ENCODE measurements at regions not wholly inside any gene's neighbourhood (a gene's known extent, or its start where the extent isn't known, plus 50 kb on each side); places are given as distances from the start of the nearest gene placed in this dataset.
A peak's percentile ranks its signal among the peaks of the same experiment; 100 is the strongest.

DNA sequence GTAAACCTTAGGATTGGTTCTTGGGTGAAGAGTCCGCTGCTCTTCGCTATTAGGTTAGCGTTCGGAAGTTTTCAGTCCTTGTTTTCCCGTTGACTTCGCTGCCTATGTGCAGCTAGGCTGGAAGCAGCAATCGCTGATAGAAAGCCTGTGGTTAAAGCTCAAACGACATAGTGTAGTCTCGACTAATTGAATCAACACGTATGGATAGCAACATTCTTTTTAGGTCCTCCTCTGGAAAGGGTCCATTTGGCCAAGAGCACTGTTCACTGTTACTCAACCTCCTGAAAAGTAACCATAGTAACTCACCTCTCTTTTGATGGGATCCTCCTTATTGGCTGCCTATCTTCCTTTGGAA lies 355.5 kb downstream of the SNAPC1 start:
- Histone ChIP-seq H3K27me3 (peaks cover 20 to 54% (median 43%) of the 10 kb centered on the region in 3 donors), H3K9me3 (no peaks in the 10 kb centered on the region), H3K36me3 (no peaks in the 10 kb centered on the region), H3K27ac (no peak overlapping the region), H3K4me3 (peak overlapping the region in 3 of 4 donors; percentile 29 to 39 (median 37)), H3K4me1 (peaks cover 0 to 6% of the 10 kb centered on the region in 2 donors)
- DNase-seq (no peak), ATAC-seq (no peak)
- intact Hi-C loops (cut with DNase I; ENCODE audit: low total_unique reads) (no loop called here), in situ Hi-C loops (cut with MboI; ENCODE audit: low sequenced_read_pairs in 4 of 4) (no loop called here)
- no peak for TF ChIP-seq POLR2A (IDR thresholded peaks at IDR 0.05)
- TF ChIP-seq, protein P1, sequence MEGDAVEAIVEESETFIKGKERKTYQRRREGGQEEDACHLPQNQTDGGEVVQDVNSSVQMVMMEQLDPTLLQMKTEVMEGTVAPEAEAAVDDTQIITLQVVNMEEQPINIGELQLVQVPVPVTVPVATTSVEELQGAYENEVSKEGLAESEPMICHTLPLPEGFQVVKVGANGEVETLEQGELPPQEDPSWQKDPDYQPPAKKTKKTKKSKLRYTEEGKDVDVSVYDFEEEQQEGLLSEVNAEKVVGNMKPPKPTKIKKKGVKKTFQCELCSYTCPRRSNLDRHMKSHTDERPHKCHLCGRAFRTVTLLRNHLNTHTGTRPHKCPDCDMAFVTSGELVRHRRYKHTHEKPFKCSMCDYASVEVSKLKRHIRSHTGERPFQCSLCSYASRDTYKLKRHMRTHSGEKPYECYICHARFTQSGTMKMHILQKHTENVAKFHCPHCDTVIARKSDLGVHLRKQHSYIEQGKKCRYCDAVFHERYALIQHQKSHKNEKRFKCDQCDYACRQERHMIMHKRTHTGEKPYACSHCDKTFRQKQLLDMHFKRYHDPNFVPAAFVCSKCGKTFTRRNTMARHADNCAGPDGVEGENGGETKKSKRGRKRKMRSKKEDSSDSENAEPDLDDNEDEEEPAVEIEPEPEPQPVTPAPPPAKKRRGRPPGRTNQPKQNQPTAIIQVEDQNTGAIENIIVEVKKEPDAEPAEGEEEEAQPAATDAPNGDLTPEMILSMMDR (IDR thresholded peaks at IDR 0.05 in 4 of 5, conservative IDR thresholded peaks at IDR 0.05 in 1 of 5): no peak

DNA sequence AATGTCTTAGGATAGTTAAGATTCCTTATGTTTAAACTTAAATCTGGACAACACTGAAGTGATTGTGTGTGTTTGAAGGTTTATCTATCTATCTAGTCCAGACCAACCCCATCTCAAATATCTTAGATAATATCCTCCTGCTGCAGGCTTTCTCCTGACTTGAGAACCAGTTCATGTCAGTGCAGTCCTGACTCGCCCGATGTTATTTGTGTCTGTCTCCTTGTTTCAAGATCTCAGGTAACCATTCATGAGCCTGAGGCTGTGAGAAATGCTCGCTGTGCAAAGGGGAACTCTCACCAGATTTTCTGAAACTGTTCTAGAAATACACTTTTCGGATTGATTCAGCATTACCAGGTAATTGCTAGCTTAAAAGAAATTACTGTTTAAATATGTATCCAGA lies 356.2 kb downstream of the SNAPC1 start:
- no peaks in the 10 kb centered on the region for H3K36me3 ChIP-seq
- peaks cover 0 to 6% of the 10 kb centered on the region in 2 donors for H3K4me1 ChIP-seq
- in situ Hi-C loops (cut with MboI; ENCODE audit: low sequenced_read_pairs in 4 of 4) (no loop called here), intact Hi-C loops (cut with DNase I; ENCODE audit: low total_unique reads) (no loop called here)
- no peak for DNase-seq
- H3K4me3 ChIP-seq: no peak overlapping the region
- H3K9me3 ChIP-seq: no peaks in the 10 kb centered on the region
- no peak overlapping the region for H3K27ac ChIP-seq
- peaks cover 20 to 54% (median 43%) of the 10 kb centered on the region in 3 donors for H3K27me3 ChIP-seq
- ATAC-seq: no peak
- TF ChIP-seq POLR2A (IDR thresholded peaks at IDR 0.05): no peak
- TF ChIP-seq, protein P1 (IDR thresholded peaks at IDR 0.05 in 4 of 5, conservative IDR thresholded peaks at IDR 0.05 in 1 of 5): no peak

DNA sequence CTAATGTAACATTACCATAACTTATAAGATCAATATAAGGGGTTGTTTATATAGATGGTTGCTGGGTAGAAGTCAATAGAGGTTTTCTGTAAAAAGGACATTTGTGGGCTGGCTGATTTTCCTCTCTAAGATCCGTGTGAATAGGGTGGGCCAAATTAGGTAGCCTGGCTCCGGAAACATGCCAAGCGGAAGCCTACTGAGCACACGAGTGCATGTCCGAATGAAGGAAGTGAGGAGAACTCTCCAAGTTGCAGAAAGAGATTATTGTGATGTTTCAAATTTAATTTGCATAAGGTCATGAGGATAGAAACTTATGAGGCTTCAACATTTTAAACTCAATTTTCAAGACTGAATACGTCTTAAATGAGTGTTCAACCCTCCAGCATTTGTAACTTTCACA lies 356.7 kb downstream of the SNAPC1 start:
- DNase-seq: no peak
- ATAC-seq: no peak
- Histone ChIP-seq H3K27ac (no peak overlapping the region), H3K27me3 (peaks cover 20 to 54% (median 43%) of the 10 kb centered on the region in 3 donors), H3K9me3 (no peaks in the 10 kb centered on the region), H3K4me3 (no peak overlapping the region), H3K36me3 (no peaks in the 10 kb centered on the region), H3K4me1 (peaks cover 0 to 6% of the 10 kb centered on the region in 2 donors)
- TF ChIP-seq, protein P1 (IDR thresholded peaks at IDR 0.05 in 4 of 5, conservative IDR thresholded peaks at IDR 0.05 in 1 of 5): no peak
- TF ChIP-seq POLR2A (IDR thresholded peaks at IDR 0.05): no peak
- intact Hi-C loops (cut with DNase I; ENCODE audit: low total_unique reads) (no loop called here), in situ Hi-C loops (cut with MboI; ENCODE audit: low sequenced_read_pairs in 4 of 4) (no loop called here)

DNA sequence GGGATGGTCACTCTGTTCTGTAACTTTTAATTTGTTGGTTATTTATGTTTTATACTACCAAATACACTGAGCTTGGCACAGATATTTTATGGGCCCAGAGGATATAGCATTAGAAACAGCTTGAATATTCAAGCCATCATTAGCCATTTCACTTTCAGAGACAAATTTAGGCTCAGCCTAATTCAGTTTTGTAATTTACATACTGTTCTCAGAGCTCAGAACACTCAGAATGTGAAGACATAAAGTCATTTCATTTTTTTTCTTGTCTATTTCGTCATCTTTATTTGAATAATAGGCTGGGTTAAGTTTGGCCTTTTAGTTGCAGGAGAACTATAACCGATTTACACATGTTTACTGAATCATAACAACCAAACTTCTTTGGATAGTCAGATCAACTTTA lies 361.7 kb downstream of the SNAPC1 start:
- Histone ChIP-seq H3K4me1 (no peaks in the 10 kb centered on the region), H3K9me3 (no peaks in the 10 kb centered on the region), H3K27ac (no peak overlapping the region), H3K36me3 (no peaks in the 10 kb centered on the region), H3K27me3 (peaks cover 13 to 26% (median 19%) of the 10 kb centered on the region in 3 donors), H3K4me3 (no peak overlapping the region)
- no peak for TF ChIP-seq POLR2A (IDR thresholded peaks at IDR 0.05)
- TF ChIP-seq, protein P1 (IDR thresholded peaks at IDR 0.05 in 4 of 5, conservative IDR thresholded peaks at IDR 0.05 in 1 of 5): no peak
- no peak for DNase-seq
- in situ Hi-C loops (cut with MboI; ENCODE audit: low sequenced_read_pairs in 4 of 4): loop anchor here in 1 of 4 donors (10.0 kb wide), 2 partner anchors 229 to 669 kb away; no protein-coding TSS in a partner anchor
- ATAC-seq: no peak
- intact Hi-C loops (cut with DNase I; ENCODE audit: low total_unique reads): no loop called here

DNA sequence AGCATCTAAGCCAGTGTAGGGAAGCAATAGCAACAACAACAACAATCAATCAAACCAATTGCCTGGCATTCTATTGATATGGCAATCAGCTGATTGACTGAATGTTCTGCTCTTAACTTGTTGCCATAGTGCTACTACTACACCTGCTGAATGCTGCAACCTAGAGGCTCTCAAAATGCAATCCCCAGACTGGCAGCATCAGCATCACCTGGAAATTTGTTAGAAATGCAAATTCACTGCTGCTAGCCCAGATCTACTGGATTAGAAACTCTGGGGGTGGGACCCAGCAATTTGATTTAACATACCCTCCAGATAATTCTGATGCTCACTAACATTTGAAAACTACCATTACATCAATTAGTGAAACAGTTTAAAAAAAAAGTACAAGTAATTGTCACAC lies 363.6 kb downstream of the SNAPC1 start:
- H3K9me3 ChIP-seq: no peaks in the 10 kb centered on the region
- H3K4me1 ChIP-seq: no peaks in the 10 kb centered on the region
- no peak overlapping the region for H3K27ac ChIP-seq
- intact Hi-C loops (cut with DNase I; ENCODE audit: low total_unique reads): loop anchor here (5.0 kb wide), 1 partner anchor 663 kb away; no protein-coding TSS in a partner anchor
- no peak for ATAC-seq
- TF ChIP-seq POLR2A (IDR thresholded peaks at IDR 0.05): no peak
- TF ChIP-seq, protein P1 (IDR thresholded peaks at IDR 0.05 in 4 of 5, conservative IDR thresholded peaks at IDR 0.05 in 1 of 5): no peak
- no peak overlapping the region for H3K4me3 ChIP-seq
- in situ Hi-C loops (cut with MboI; ENCODE audit: low sequenced_read_pairs in 4 of 4): loop anchor here in 2 of 4 donors (10.0 to 25.0 kb wide), 3 partner anchors 231 to 671 kb away; no protein-coding TSS in a partner anchor
- peaks cover 6 to 10% (median 9%) of the 10 kb centered on the region in 3 donors for H3K27me3 ChIP-seq
- no peak for DNase-seq
- H3K36me3 ChIP-seq: no peaks in the 10 kb centered on the region
